Cerebellar cortex (tissue), 1 donor: ENCODE measurements at regions not wholly inside any gene's neighbourhood (a gene's known extent, or its start where the extent isn't known, plus 50 kb on each side); places are given as distances from the start of the nearest gene placed in this dataset.

Source experiments
- DNase-seq: peaks from one replicate; pipeline ENCODE4 v3.0.0-alpha.2; 2015; ENCODE audit warnings: low spot score

- no peak for DNase-seq
Measured at GRCh38 chr6:166842607-166843006, 113.7 kb downstream of the RNASET2 start.

- no peak for DNase-seq
Measured at GRCh38 chr6:166841216-166841615, 115.1 kb downstream of the RNASET2 start.

GRCh38 chr6:166839569-166839968, 116.8 kb downstream of the RNASET2 start:
- DNase-seq: peak; percentile 11

- no peak for DNase-seq
Measured at GRCh38 chr6:166838987-166839386, 117.4 kb downstream of the RNASET2 start.

- no peak for DNase-seq
Measured at GRCh38 chr6:166836785-166837718, 119.3 kb downstream of the RNASET2 start.

- no peak for DNase-seq
Measured at GRCh38 chr6:166834049-166834448, 122.3 kb downstream of the RNASET2 start.

GRCh38 chr6:166830891-166831363, 125.4 kb downstream of the RNASET2 start:
- no peak for DNase-seq

GRCh38 chr6:166830185-166830890, 126.0 kb downstream of the RNASET2 start:
- DNase-seq: no peak

- no peak for DNase-seq
Measured at GRCh38 chr6:166826264-166826663, 130.1 kb downstream of the RNASET2 start.

GRCh38 chr6:166825553-166826145, 130.7 kb downstream of the RNASET2 start:
- no peak for DNase-seq

GRCh38 chr6:166824880-166825250, 131.5 kb downstream of the RNASET2 start:
- DNase-seq: no peak

- no peak for DNase-seq
Measured at GRCh38 chr6:166824146-166824879, 132.0 kb downstream of the RNASET2 start.

GRCh38 chr6:166822609-166823008, 133.7 kb downstream of the RNASET2 start:
- DNase-seq: no peak

GRCh38 chr6:166820483-166820882, 135.9 kb downstream of the RNASET2 start:
- DNase-seq: no peak

GRCh38 chr6:166820070-166820469, 136.3 kb downstream of the RNASET2 start:
- DNase-seq: no peak

- DNase-seq: no peak
Measured at GRCh38 chr6:166815629-166816028, 140.7 kb downstream of the RNASET2 start.

GRCh38 chr6:166814390-166814789, 142.0 kb downstream of the RNASET2 start:
- DNase-seq: no peak

- DNase-seq: no peak
Measured at GRCh38 chr6:166813461-166813860, 142.9 kb downstream of the RNASET2 start.

GRCh38 chr6:166810864-166811263, 145.5 kb downstream of the RNASET2 start:
- no peak for DNase-seq

- no peak for DNase-seq
Measured at GRCh38 chr6:166809721-166810120, 146.6 kb downstream of the RNASET2 start.

GRCh38 chr6:166806962-166807757, 149.2 kb downstream of the RNASET2 start:
- DNase-seq: no peak
